DOHH2 (cell line): ENCODE measurements at regions not wholly inside any gene's neighbourhood (a gene's known extent, or its start where the extent isn't known, plus 50 kb on each side); places are given as distances from the start of the nearest gene placed in this dataset.

ENCODE experiments used
- H3F3A ChIP-seq: fragments of 200-600 bp; sonication (generic), shearing (Covaris generic); 2 replicates; pipeline ENCODE4 v1.6.0; 2016; ENCODE audit warnings: antibody characterized with exemption, mild to moderate bottlenecking; ENCODE audit not compliant: control insufficient read depth, insufficient read depth
- H3K27ac ChIP-seq: fragments of 200-600 bp; sonication (generic); 2 replicates; pipeline ENCODE4 v1.5.1; 2014; ENCODE audit warnings: low read depth, mild to moderate bottlenecking, low read length, moderate library complexity
- H3K27me3 ChIP-seq: fragments of 200-600 bp; sonication (generic); 2 replicates; pipeline ENCODE4 v1.6.1; 2014; ENCODE audit warnings: mild to moderate bottlenecking, low read length, mixed read lengths; ENCODE audit not compliant: control insufficient read depth
- H3K36me3 ChIP-seq: fragments of 200-600 bp; sonication (generic); 2 replicates; pipeline ENCODE4 v1.6.1; 2014; ENCODE audit warnings: mild to moderate bottlenecking, low read length, moderate library complexity, mixed read lengths; ENCODE audit not compliant: control insufficient read depth
- H3K4me1 ChIP-seq: fragments of 200-600 bp; sonication (generic); 2 replicates; pipeline ENCODE4 v1.6.1; 2014; ENCODE audit warnings: mild to moderate bottlenecking, low read length, mixed read lengths; ENCODE audit not compliant: control insufficient read depth
- H3K4me2 ChIP-seq: fragments of 200-600 bp; sonication (generic); 2 replicates; pipeline ENCODE4 v1.6.0; 2014; ENCODE audit warnings: mild to moderate bottlenecking, low read length, moderate library complexity
- H3K4me3 ChIP-seq: fragments of 200-600 bp; sonication (generic); 2 replicates; pipeline ENCODE4 v1.5.1; 2014; ENCODE audit warnings: mild to moderate bottlenecking, low read length, mixed read lengths
- H3K79me2 ChIP-seq: fragments of 200-600 bp; sonication (generic); 2 replicates; pipeline ENCODE4 v1.6.1; 2014; ENCODE audit warnings: mild to moderate bottlenecking, low read length, mixed read lengths; ENCODE audit not compliant: control insufficient read depth
- H3K9me2 ChIP-seq: fragments of 200-600 bp; sonication (generic); replicated peaks from 2 replicates; pipeline ENCODE4 v1.6.1; 2014; ENCODE audit warnings: mild to moderate bottlenecking, low read length, mixed read lengths; ENCODE audit not compliant: control insufficient read depth
- H3K9me3 ChIP-seq: fragments of 200-600 bp; sonication (generic); 2 replicates; pipeline ENCODE4 v1.6.1; 2014; ENCODE audit warnings: antibody characterized with exemption, low read length, mixed read lengths; ENCODE audit not compliant: control insufficient read depth, insufficient read depth
- H4K20me1 ChIP-seq: fragments of 200-600 bp; sonication (generic); 2 replicates; pipeline ENCODE4 v1.6.0; 2014; ENCODE audit warnings: low read depth, mild to moderate bottlenecking, antibody characterized with exemption, low read length, moderate library complexity; ENCODE audit not compliant: control insufficient read depth, insufficient read depth
- EZH2phosphoT487 ChIP-seq: fragments of 200-600 bp; sonication (generic); IDR thresholded peaks from 2 replicates; pipeline ENCODE4 v1.6.1; 2017; ENCODE audit warnings: borderline replicate concordance, mild to moderate bottlenecking, antibody characterized with exemption, low read length, moderate library complexity, mixed read lengths
- TF ChIP-seq, protein P1 (sequence below): fragments of 200-600 bp; sonication (generic); IDR thresholded peaks from one replicate; pipeline ENCODE4 v1.5.1; 2014; ENCODE audit warnings: antibody characterized with exemption, mild to moderate bottlenecking, low read depth, low read length; ENCODE audit not compliant: poor library complexity, severe bottlenecking

DNA sequence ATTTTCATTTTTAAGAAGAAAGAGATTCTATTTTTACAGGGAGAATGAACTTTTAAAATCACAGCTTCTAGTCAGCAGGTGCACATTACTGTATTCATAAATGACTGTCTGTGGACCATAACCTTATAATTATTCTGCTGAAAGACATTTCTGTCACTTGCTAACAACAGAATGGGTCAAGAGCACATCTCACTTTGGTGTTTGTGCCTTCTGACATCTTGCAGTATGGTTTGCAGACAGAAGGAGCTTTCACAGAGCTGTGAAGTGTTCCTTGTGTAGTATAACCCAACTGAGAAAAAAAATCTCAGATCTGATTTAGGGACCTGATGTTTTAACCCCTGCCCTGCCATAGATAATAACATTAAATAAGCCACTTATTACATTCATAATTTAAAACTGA, 131.4 kb upstream of the CTSO start:
- TF ChIP-seq EZH2phosphoT487 = no peak
- TF ChIP-seq, protein P1, sequence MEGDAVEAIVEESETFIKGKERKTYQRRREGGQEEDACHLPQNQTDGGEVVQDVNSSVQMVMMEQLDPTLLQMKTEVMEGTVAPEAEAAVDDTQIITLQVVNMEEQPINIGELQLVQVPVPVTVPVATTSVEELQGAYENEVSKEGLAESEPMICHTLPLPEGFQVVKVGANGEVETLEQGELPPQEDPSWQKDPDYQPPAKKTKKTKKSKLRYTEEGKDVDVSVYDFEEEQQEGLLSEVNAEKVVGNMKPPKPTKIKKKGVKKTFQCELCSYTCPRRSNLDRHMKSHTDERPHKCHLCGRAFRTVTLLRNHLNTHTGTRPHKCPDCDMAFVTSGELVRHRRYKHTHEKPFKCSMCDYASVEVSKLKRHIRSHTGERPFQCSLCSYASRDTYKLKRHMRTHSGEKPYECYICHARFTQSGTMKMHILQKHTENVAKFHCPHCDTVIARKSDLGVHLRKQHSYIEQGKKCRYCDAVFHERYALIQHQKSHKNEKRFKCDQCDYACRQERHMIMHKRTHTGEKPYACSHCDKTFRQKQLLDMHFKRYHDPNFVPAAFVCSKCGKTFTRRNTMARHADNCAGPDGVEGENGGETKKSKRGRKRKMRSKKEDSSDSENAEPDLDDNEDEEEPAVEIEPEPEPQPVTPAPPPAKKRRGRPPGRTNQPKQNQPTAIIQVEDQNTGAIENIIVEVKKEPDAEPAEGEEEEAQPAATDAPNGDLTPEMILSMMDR = no peak
- Histone ChIP-seq H4K20me1 (no peaks in the 10 kb centered on the region), H3K4me1 (no peaks in the 10 kb centered on the region), H3K9me3 (no peaks in the 10 kb centered on the region), H3K36me3 (no peaks in the 10 kb centered on the region), H3K4me3 (no peak overlapping the region), H3K9me2 (no peaks in the 10 kb centered on the region), H3K79me2 (no peaks in the 10 kb centered on the region), H3K27me3 (no peaks in the 10 kb centered on the region), H3K4me2 (no peak overlapping the region), H3F3A (no peaks in the 10 kb centered on the region), H3K27ac (no peak overlapping the region)

DNA sequence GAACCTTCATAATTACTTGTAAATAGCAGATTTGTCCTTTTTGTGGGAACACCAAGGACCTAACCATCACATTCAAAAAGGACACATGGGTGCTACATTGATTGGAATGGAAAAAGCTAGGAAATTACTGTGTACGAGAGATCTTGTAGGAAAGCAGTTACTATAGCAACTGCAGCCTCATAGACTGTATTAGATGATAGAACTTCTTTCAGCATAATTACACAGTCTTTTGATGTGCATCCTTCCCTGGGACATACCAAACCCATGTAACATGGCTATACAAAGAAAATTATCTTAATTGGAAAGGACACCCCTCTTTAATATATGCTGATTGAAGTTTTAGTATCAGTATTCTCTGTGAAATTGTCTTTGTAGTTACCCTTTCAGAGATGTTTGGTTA, 130.7 kb upstream of the CTSO start:
- no peak for TF ChIP-seq EZH2phosphoT487
- TF ChIP-seq, protein P1 = no peak
- Histone ChIP-seq H3K9me2 (no peaks in the 10 kb centered on the region), H4K20me1 (no peaks in the 10 kb centered on the region), H3K9me3 (no peaks in the 10 kb centered on the region), H3K36me3 (no peaks in the 10 kb centered on the region), H3K27ac (no peak overlapping the region), H3F3A (no peaks in the 10 kb centered on the region), H3K79me2 (no peaks in the 10 kb centered on the region), H3K27me3 (no peaks in the 10 kb centered on the region), H3K4me1 (no peaks in the 10 kb centered on the region), H3K4me2 (no peak overlapping the region), H3K4me3 (no peak overlapping the region)

DNA sequence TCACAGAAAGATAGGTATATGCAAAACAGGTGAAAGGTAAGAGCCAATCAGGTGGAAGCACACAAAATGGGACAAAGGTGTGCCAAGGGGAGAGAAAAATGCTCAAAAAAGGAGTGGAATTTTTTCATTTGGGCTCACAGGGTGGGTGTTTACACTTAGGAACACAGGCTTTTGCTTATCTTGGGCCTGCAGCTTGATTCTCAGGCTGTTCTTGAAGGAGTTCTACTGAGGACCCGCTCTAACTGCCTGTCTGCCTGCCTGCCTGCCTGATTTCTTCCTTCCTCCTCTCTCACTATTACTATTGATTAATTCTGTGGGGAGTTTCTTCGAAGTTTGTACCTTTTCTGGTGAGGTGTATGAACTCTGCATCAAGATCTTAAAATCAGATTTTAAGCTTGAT, 120.3 kb upstream of the CTSO start:
- H3K4me2 ChIP-seq = no peak overlapping the region
- no peaks in the 10 kb centered on the region for H3K27me3 ChIP-seq
- TF ChIP-seq EZH2phosphoT487 = no peak
- TF ChIP-seq, protein P1 = no peak

DNA sequence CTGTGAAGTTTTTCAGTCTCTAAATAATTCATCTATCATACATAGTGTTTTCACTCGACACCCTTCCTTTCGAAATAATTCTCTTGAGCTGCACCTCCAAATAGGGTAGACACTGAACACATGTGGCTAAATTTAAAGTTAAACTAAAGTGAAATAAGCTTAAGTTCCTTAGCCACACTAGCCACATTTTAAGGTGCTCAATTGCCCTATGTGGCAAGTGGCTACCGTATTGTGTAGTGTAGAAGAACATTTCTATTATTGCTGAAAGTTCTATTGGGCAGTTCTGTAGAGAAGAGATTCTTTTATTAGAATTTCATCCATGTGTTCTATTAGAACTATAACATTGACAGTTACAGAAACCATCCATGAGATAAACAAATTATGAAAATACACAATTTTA, 107.0 kb upstream of the CTSO start:
- Histone ChIP-seq H4K20me1 (no peaks in the 10 kb centered on the region), H3K9me3 (no peaks in the 10 kb centered on the region), H3K9me2 (no peaks in the 10 kb centered on the region), H3K27ac (no peak overlapping the region), H3K4me1 (no peaks in the 10 kb centered on the region), H3K4me2 (no peak overlapping the region), H3K4me3 (no peak overlapping the region), H3K27me3 (no peaks in the 10 kb centered on the region), H3F3A (no peaks in the 10 kb centered on the region), H3K36me3 (no peaks in the 10 kb centered on the region), H3K79me2 (no peaks in the 10 kb centered on the region)
- TF ChIP-seq, protein P1 = no peak
- TF ChIP-seq EZH2phosphoT487 = no peak

More for the DNA sequence above, 120.3 kb upstream of the CTSO start:
- Histone ChIP-seq H3K4me3 (no peak overlapping the region), H3K27ac (no peak overlapping the region), H3K4me1 (no peaks in the 10 kb centered on the region), H3K9me2 (no peaks in the 10 kb centered on the region), H3K9me3 (peaks cover 6% of the 10 kb centered on the region), H4K20me1 (no peaks in the 10 kb centered on the region), H3F3A (no peaks in the 10 kb centered on the region), H3K36me3 (no peaks in the 10 kb centered on the region), H3K79me2 (no peaks in the 10 kb centered on the region)
